B cell (primary cell): ENCODE measurements at regions not wholly inside any gene's neighbourhood (a gene's known extent, or its start where the extent isn't known, plus 50 kb on each side); places are given as distances from the start of the nearest gene placed in this dataset.

Source experiments
- ATAC-seq: fragments of 200-7000 bp; cut with Tn5 transposase; one replicate; pipeline ENCODE4 v1.10.0; 2021; ENCODE audit warnings: low read depth, mild to moderate bottlenecking, moderate number of reproducible peaks, moderate library complexity
- CTCF ChIA-PET: fragments of 350-600 bp; sonication (Branson Sonifier 250); formaldehyde crosslinking; loops from one replicate; lab custom pipeline; 2021; ENCODE audit warnings: antibody characterized with exemption, inconsistent platforms; lab: Charles Lee
- POLR2A ChIA-PET: fragments of 350-600 bp; sonication (Branson Sonifier 250); formaldehyde crosslinking; loops from one replicate; lab custom pipeline; 2021; ENCODE audit warnings: antibody characterized with exemption; lab: Charles Lee
- DNase-seq: peaks from one replicate; pipeline ENCODE4 v3.0.0; 2013
- H2AFZ ChIP-seq: 2 replicates; pipeline ENCODE4 v1.6.1; 2012; ENCODE audit warnings: mild to moderate bottlenecking, low read depth, low read length; ENCODE audit not compliant: insufficient read depth, poor library complexity, severe bottlenecking
- H3K27ac ChIP-seq, 2 donors: 1 replicate in 1 of 2; 2 replicates in 1 of 2; pipeline ENCODE4 v1.5.1; 2012 to 2013; ENCODE audit warnings: low read length in 2 of 2, mild to moderate bottlenecking in 2 of 2, moderate library complexity in 1 of 2
- H3K27me3 ChIP-seq, 4 experiments: fragments of 200-600 bp in 1 of 4; sonication (generic) in 1 of 4; replicated peaks in 1 of 4; 1 replicate in 2 of 4; 2 replicates in 2 of 4; pipeline versions ENCODE4 v1.6.1 to v1.7.0; 2013 to 2016; ENCODE audit warnings: low read length in 3 of 4, mild to moderate bottlenecking in 2 of 4, mixed read lengths in 1 of 4, moderate library complexity in 1 of 4; ENCODE audit not compliant: insufficient read depth in 4 of 4, control insufficient read depth in 3 of 4; ENCODE audit errors: control extremely low read depth in 1 of 4
- H3K36me3 ChIP-seq, 2 experiments: replicated peaks in 1 of 2; 1 replicate in 1 of 2; 2 replicates in 1 of 2; pipeline versions ENCODE4 v1.6.1 to v1.7.1; 2013; ENCODE audit warnings: low read length in 1 of 2; ENCODE audit not compliant: insufficient read depth in 2 of 2, control insufficient read depth in 1 of 2; ENCODE audit errors: control extremely low read depth in 1 of 2, extremely low read depth in 1 of 2
- H3K4me1 ChIP-seq, 2 donors: fragments of 200-600 bp in 1 of 2; sonication (generic) in 1 of 2; 1 replicate in 1 of 2; 2 replicates in 1 of 2; pipeline versions ENCODE4 v1.5.1 to v1.6.1; 2013 to 2017; ENCODE audit warnings: low read length in 2 of 2; ENCODE audit not compliant: control insufficient read depth in 2 of 2, insufficient read depth in 2 of 2
- H3K4me2 ChIP-seq: replicated peaks from 2 replicates; pipeline ENCODE3; 2012; ENCODE audit warnings: mild to moderate bottlenecking, low read depth, low read length; ENCODE audit not compliant: poor library complexity, severe bottlenecking
- H3K4me3 ChIP-seq, 5 experiments: fragments of 200-600 bp in 1 of 5; sonication (generic) in 1 of 5; 1 replicate in 3 of 5; 2 replicates in 2 of 5; pipeline versions ENCODE4 v1.5.1 to v1.7.0; 2011 to 2016; ENCODE audit warnings: low read length in 4 of 5, mild to moderate bottlenecking in 4 of 5, low read depth in 2 of 5, control low read depth in 1 of 5, moderate library complexity in 1 of 5; ENCODE audit not compliant: insufficient read depth in 1 of 5; ENCODE audit errors: control extremely low read depth in 1 of 5, extremely low read depth in 1 of 5
- H3K79me2 ChIP-seq: fragments of 200-600 bp; sonication (generic); one replicate; pipeline ENCODE4 v1.6.0; 2016; ENCODE audit warnings: low read length; ENCODE audit not compliant: control insufficient read depth, insufficient read depth
- H3K9ac ChIP-seq: fragments of 200-600 bp; sonication (generic); 2 replicates; pipeline ENCODE4 v1.6.1; 2017; ENCODE audit warnings: mild to moderate bottlenecking, low read length, moderate library complexity
- H3K9me3 ChIP-seq, 3 donors: one replicate each; pipeline versions ENCODE4 v1.6.1 to v1.7.1; 2013; ENCODE audit warnings: low read length in 2 of 3; ENCODE audit not compliant: control insufficient read depth in 2 of 3, insufficient read depth in 1 of 3; ENCODE audit errors: control extremely low read depth in 1 of 3
- H4K20me1 ChIP-seq: 2 replicates; pipeline ENCODE4 v1.6.0; 2012; ENCODE audit warnings: mild to moderate bottlenecking, low read length; ENCODE audit not compliant: insufficient read depth, control insufficient read depth, poor library complexity, severe bottlenecking
- H3K27ac Mint-ChIP-seq: one replicate; pipeline ENCODE4 v1.8.0; 2021; ENCODE audit warnings: mixed read lengths
- H3K27me3 Mint-ChIP-seq: one replicate; pipeline ENCODE4 v1.8.0; 2021; ENCODE audit warnings: mixed read lengths
- H3K4me1 Mint-ChIP-seq: one replicate; pipeline ENCODE4 v1.8.0; 2021; ENCODE audit warnings: mixed read lengths
- H3K4me3 Mint-ChIP-seq: one replicate; pipeline ENCODE4 v1.8.0; 2021; ENCODE audit warnings: mixed read lengths
- H3K9me3 Mint-ChIP-seq: one replicate; pipeline ENCODE4 v1.8.0; 2022; ENCODE audit warnings: mixed read lengths; ENCODE audit not compliant: insufficient read depth
- CTCF ChIP-seq: fragments of 200-600 bp; IDR thresholded peaks from one replicate; pipeline ENCODE4 v1.8.0; 2022; ENCODE audit warnings: antibody characterized with exemption, mild to moderate bottlenecking
- EZH2 ChIP-seq: IDR thresholded peaks from 2 replicates; pipeline ENCODE4 v1.6.1; 2012; ENCODE audit warnings: borderline replicate concordance, low read depth, mild to moderate bottlenecking, moderate library complexity, low read length; ENCODE audit not compliant: insufficient read depth, poor library complexity, severe bottlenecking
- WGBS: methylation state at CpG from one replicate; pipeline ENCODE4 v1.1.5; 2013; ENCODE audit warnings: missing lambda C conversion rate; ENCODE audit not compliant: insufficient coverage; 5-methylcytosine and 5-hydroxymethylcytosine counted together
- intact Hi-C: fragments of 100-400 bp; cut with micrococcal nuclease; formaldehyde crosslinking; loops from one replicate; pipeline ENCODE4 v1.10.0; 2022

GRCh38 chr6:16961577-16961976, 140.3 kb upstream of the STMND1 start:
- Histone ChIP-seq H2AFZ (no peak overlapping the region), H3K79me2 (no peaks in the 10 kb centered on the region), H3K36me3 (no peaks in the 10 kb centered on the region), H3K9ac (no peak overlapping the region), H3K4me1 (peaks cover 0 to 3% of the 10 kb centered on the region in 2 donors), H3K27ac (no peak overlapping the region), H3K27me3 (peaks cover 0 to 7% (median 3%) of the 10 kb centered on the region in 4 experiments), H4K20me1 (no peaks in the 10 kb centered on the region), H3K9me3 (no peaks in the 10 kb centered on the region), H3K4me3 (no peak overlapping the region), H3K4me2 (no peak overlapping the region)
- ChIA-PET POLR2A (no interaction called here), CTCF (no interaction called here)
- Mint-ChIP-seq H3K9me3 (no peaks in the 10 kb centered on the region), H3K27me3 (peaks cover 6% of the 10 kb centered on the region), H3K4me1 (no peaks in the 10 kb centered on the region), H3K4me3 (no peak overlapping the region), H3K27ac (no peak overlapping the region)
- intact Hi-C loops, result no loop called here
- no peak for DNase-seq
- no peak for TF ChIP-seq EZH2
- TF ChIP-seq CTCF, result no peak
- ATAC-seq, result no peak
- WGBS, result no CpG with 5 or more reads among the region's 1 CpG

- WGBS, result no CpG with 5 or more reads among the region's 1 CpG
- no peak overlapping the region for H3K27ac Mint-ChIP-seq
- H3K79me2 ChIP-seq, result no peaks in the 10 kb centered on the region
Measured at GRCh38 chr6:16959789-16960188, 142.1 kb upstream of the STMND1 start.

More at GRCh38 chr6:16959789-16960188, 142.1 kb upstream of the STMND1 start:
- H3K27me3 Mint-ChIP-seq, result peaks cover 5% of the 10 kb centered on the region
- H3K36me3 ChIP-seq, result no peaks in the 10 kb centered on the region
- intact Hi-C loops, result no loop called here
- POLR2A ChIA-PET, result no interaction called here
- H3K4me3 ChIP-seq, result no peak overlapping the region
- H2AFZ ChIP-seq, result no peak overlapping the region
- no peak overlapping the region for H3K27ac ChIP-seq
- H3K4me2 ChIP-seq, result no peak overlapping the region
- ATAC-seq (no peak), DNase-seq (no peak)
- H3K9me3 Mint-ChIP-seq, result no peaks in the 10 kb centered on the region
- no peak overlapping the region for H3K9ac ChIP-seq
- no peaks in the 10 kb centered on the region for H3K4me1 Mint-ChIP-seq
- H3K9me3 ChIP-seq, result no peaks in the 10 kb centered on the region
- H3K27me3 ChIP-seq, result peaks cover 0 to 3% (median 2%) of the 10 kb centered on the region in 4 experiments
- no peaks in the 10 kb centered on the region for H4K20me1 ChIP-seq
- TF ChIP-seq CTCF (no peak), EZH2 (no peak)
- H3K4me3 Mint-ChIP-seq, result no peak overlapping the region
- no peaks in the 10 kb centered on the region for H3K4me1 ChIP-seq
- CTCF ChIA-PET, result no interaction called here
